Epidermal melanocyte (primary cell): ENCODE measurements at regions not wholly inside any gene's neighbourhood (a gene's known extent, or its start where the extent isn't known, plus 50 kb on each side); places are given as distances from the start of the nearest gene placed in this dataset.
"Not testable (repeated sequence)": the region's sequence is repeated elsewhere in the genome, so short reads cannot be mapped to it uniquely, and the experiment has no call there.

Experiments
- DNase-seq: peaks from one replicate; pipeline ENCODE4 v3.0.0; 2011; ENCODE audit warnings: low spot score; ENCODE audit not compliant: insufficient read length

DNA sequence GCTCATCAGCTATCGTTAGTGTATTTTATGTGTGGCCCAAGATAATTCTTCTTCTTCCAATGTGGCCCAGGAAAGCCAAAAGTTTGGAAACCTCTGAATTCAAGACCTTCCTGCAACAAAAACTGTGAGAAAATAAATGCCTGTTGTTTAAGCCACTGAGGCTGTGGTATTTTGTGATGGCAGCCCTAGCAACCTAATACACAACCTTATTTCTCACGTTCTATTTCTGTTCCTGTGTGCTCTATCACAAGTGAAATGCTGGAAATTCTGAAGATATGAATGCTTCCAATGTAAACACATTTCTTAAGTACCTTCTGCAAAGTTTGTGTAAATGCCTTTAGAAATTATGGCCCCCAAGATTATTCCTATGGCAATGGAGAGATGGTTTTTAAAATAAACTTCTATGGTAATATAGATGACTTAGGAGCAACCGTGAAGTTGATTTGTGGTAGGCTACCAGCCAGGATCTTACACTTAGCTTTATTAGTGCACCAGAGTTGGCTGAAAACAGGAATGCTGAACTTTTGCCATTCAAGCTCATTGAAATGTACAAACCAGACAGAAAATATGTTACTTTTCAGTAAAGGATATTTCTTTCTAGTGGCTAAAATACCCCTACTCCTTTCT lies 148.0 kb downstream of the USP46 start:
- DNase-seq: no peak

DNA sequence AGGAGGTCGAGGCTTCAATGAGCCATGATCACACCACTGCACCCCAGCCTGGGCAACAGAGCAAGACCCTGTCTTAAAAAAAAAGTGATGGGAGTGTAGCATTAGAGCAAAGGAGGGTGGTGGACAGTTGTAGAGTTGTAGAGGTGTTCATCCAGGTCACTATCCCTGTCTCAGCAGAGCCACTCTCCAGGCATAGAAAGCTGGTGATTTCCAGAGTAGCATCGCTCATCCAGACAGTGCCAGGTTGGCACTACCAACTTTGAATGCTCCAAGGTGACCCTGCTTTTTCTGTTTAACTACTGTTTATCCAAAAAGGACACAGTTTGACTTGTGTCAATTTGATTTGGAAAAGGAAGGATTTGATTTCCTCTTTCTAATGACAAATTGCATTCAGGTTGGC lies 147.3 kb downstream of the USP46 start:
- no peak for DNase-seq

DNA sequence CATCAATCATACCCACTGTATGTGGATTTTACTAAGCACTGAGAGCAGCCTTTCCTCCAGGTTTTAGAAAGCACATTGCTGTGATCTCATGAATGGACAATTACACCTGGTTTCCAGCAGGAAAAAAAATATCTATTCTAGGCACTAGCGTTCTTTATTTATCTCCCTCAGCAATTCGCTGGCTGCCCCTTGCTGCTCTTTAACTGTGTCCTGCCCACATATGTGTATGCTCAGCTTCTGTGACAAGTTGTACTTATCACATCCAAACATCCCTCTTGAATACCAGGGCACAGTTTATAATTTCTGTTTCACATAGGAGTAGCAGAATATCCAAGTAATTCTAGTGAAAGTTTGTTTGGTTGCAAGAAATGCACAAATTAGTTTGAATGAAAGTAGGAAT lies 146.8 kb downstream of the USP46 start:
- DNase-seq: no peak

DNA sequence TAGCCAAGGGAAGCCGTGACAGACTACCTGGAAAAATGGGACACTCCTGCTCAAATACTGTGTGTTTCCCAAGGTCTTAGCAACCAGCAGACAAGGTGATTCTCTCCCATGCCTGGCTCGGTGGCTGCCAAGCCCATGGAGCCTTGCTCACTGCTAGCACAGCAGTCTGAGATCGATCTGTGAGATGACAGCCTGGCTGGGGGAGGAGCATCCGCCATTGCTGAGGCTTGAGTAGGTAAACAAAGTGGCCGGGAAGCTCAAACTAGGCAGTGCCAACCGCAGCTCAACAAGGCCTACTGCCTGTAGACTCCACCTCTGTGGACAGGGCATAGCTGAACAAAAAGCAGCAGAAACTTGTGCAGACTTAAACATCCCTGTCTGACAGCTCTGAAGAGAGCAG lies 137.0 kb downstream of the USP46 start:
- DNase-seq: not testable (repeated sequence)

DNA sequence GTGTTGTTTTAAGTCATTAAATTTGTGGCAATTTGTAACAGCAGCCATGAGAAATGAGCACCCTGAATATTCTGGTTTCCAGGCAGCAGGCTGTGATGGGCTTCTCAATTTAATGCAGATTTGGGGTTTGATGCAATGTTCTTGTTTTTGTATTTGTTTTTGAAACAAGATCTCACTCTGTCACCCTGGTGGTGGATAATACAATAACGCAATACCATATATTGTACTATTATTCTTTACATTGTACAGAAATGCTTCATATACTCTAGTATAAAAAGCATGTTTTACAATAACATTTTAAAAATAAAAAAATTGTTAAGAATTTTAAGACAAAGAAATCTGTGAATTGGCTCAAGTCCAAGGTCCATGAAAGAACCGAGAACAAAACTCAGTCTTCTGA lies 129.1 kb downstream of the USP46 start:
- no peak for DNase-seq

DNA sequence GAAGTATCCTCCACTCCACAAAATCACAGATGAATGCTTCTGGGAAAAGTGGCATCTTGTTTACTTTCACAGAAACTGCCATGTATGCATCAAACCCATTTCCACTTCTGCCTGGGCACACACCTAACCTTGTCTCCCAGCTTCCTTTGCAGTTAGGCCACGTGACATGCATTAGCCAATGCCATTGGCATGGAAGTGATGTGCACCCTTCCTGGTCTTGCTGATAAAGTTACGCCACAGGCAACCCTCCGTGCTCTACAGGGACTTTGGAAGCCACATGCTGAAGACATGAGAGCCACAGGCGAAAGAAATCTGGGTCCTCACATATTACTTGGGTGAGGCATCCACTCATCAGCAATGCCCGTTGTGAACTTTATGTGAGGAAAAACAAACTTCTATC lies 123.3 kb downstream of the USP46 start:
- no peak for DNase-seq
